Neural cell (in vitro differentiated cells): ENCODE measurements at regions not wholly inside any gene's neighbourhood (a gene's known extent, or its start where the extent isn't known, plus 50 kb on each side); places are given as distances from the start of the nearest gene placed in this dataset.

ENCODE experiments used
- H2AFZ ChIP-seq: fragments of 200-600, 300-800 bp; sonication (generic), shearing (Covaris generic); 2 replicates; pipeline ENCODE4 v1.6.0; 2014; ENCODE audit warnings: low read depth, mild to moderate bottlenecking, antibody characterized with exemption, low read length, moderate library complexity
- H3F3A ChIP-seq: fragments of 200-600 bp; shearing (Covaris generic); 2 replicates; pipeline ENCODE4 v1.6.1; 2016; ENCODE audit warnings: mild to moderate bottlenecking, moderate library complexity, mixed read lengths, antibody characterized with exemption, low read length; ENCODE audit not compliant: insufficient read depth, poor library complexity, severe bottlenecking
- H3K27ac ChIP-seq: fragments of 200-600, 300-800 bp; sonication (generic), shearing (Covaris generic); 2 replicates; pipeline ENCODE4 v1.5.1; 2014; ENCODE audit warnings: mild to moderate bottlenecking, low read length, moderate library complexity
- H3K27me3 ChIP-seq: fragments of 300-800, 200-600 bp; sonication (generic), shearing (Covaris generic); 2 replicates; pipeline ENCODE4 v1.6.0; 2014; ENCODE audit warnings: mild to moderate bottlenecking, low read depth, low read length, moderate library complexity; ENCODE audit not compliant: insufficient read depth
- H3K36me3 ChIP-seq: fragments of 300-800, 200-600 bp; sonication (generic), shearing (Covaris generic); 2 replicates; pipeline ENCODE4 v1.5.1; 2014; ENCODE audit warnings: mild to moderate bottlenecking, antibody characterized with exemption, low read length, moderate library complexity; ENCODE audit not compliant: insufficient read depth
- H3K4me2 ChIP-seq: fragments of 300-800, 200-600 bp; sonication (generic), shearing (Covaris generic); 2 replicates; pipeline ENCODE4 v1.6.0; 2014; ENCODE audit warnings: mild to moderate bottlenecking, low read length
- H3K4me3 ChIP-seq: fragments of 300-800, 200-600 bp; sonication (generic), shearing (Covaris generic); 2 replicates; pipeline ENCODE4 v1.5.1; 2014; ENCODE audit warnings: mild to moderate bottlenecking, low read length, moderate library complexity
- H3K79me2 ChIP-seq: fragments of 200-600 bp; shearing (Covaris generic); replicated peaks from 2 replicates; pipeline ENCODE4 v1.6.0; 2014; ENCODE audit warnings: mild to moderate bottlenecking, low read length, moderate library complexity; ENCODE audit not compliant: insufficient read depth
- H3K9ac ChIP-seq: fragments of 300-800, 200-600 bp; sonication (generic), shearing (Covaris generic); 2 replicates; pipeline ENCODE4 v1.6.1; 2016; ENCODE audit warnings: mild to moderate bottlenecking, low read length, mixed read lengths
- H3K9me2 ChIP-seq: fragments of 200-600 bp; shearing (Covaris generic); 2 replicates; pipeline ENCODE4 v1.6.1; 2016; ENCODE audit warnings: mild to moderate bottlenecking, low read length, mixed read lengths; ENCODE audit not compliant: insufficient read depth
- H3K9me3 ChIP-seq: fragments of 200-600, 300-800 bp; sonication (generic), shearing (Covaris generic); 2 replicates; pipeline ENCODE4 v1.6.1; 2016; ENCODE audit warnings: mild to moderate bottlenecking, mixed run types, low read length, moderate library complexity, mixed read lengths
- H4K20me1 ChIP-seq: fragments of 200-600 bp; shearing (Covaris generic); 2 replicates; pipeline ENCODE4 v1.6.1; 2016; ENCODE audit warnings: mild to moderate bottlenecking, mixed run types; ENCODE audit not compliant: insufficient read depth
- CTCF ChIP-seq: fragments of 450-650 bp; IDR thresholded peaks from 2 replicates; pipeline ENCODE4 v1.5.1; 2014; ENCODE audit warnings: antibody characterized with exemption, mild to moderate bottlenecking, moderate library complexity; ENCODE audit not compliant: poor library complexity, severe bottlenecking
- EP300 ChIP-seq: fragments of 450-650 bp; conservative IDR thresholded peaks from 2 replicates; pipeline ENCODE4 v1.6.1; 2014; ENCODE audit warnings: antibody characterized with exemption, mild to moderate bottlenecking, moderate library complexity; ENCODE audit not compliant: poor library complexity, severe bottlenecking
- EZH2 ChIP-seq: fragments of 200-600, 300-800 bp; shearing (Covaris generic), sonication (generic); IDR thresholded peaks from 2 replicates; pipeline ENCODE4 v1.6.1; 2014; ENCODE audit warnings: antibody characterized with exemption, low read length, borderline replicate concordance, mild to moderate bottlenecking; ENCODE audit not compliant: insufficient read depth, poor library complexity, severe bottlenecking
- MXI1 ChIP-seq: fragments of 450-650 bp; conservative IDR thresholded peaks from 2 replicates; pipeline ENCODE4 v1.6.1; 2014; ENCODE audit warnings: antibody characterized with exemption, mild to moderate bottlenecking; ENCODE audit not compliant: poor library complexity, severe bottlenecking
- POLR2AphosphoS5 ChIP-seq: IDR thresholded peaks from 2 replicates; pipeline ENCODE4 v1.6.1; 2012
- RAD21 ChIP-seq: fragments of 450-650 bp; conservative IDR thresholded peaks from 2 replicates; pipeline ENCODE4 v1.6.1; 2014; ENCODE audit warnings: antibody characterized with exemption, mild to moderate bottlenecking, moderate library complexity
- REST ChIP-seq: IDR thresholded peaks from 2 replicates; pipeline ENCODE4 v1.6.1; 2012; ENCODE audit warnings: borderline replicate concordance
- SMC3 ChIP-seq: fragments of 450-650 bp; conservative IDR thresholded peaks from 2 replicates; pipeline ENCODE4 v1.6.1; 2014; ENCODE audit warnings: antibody characterized with exemption, mild to moderate bottlenecking, moderate library complexity; ENCODE audit not compliant: poor library complexity
- TAF1 ChIP-seq: IDR thresholded peaks from 2 replicates; pipeline ENCODE4 v1.6.1; 2012; ENCODE audit warnings: low read depth

GRCh38 chr21:16070207-16070651 lies 340.4 kb downstream of the USP25 start:
- no peaks in the 10 kb centered on the region for H4K20me1 ChIP-seq
- no peaks in the 10 kb centered on the region for H3K36me3 ChIP-seq
- no peaks in the 10 kb centered on the region for H3K27me3 ChIP-seq
- TF ChIP-seq CTCF = no peak
- TF ChIP-seq RAD21 = no peak
- no peaks in the 10 kb centered on the region for H3F3A ChIP-seq
- no peak overlapping the region for H2AFZ ChIP-seq
- no peaks in the 10 kb centered on the region for H3K9me3 ChIP-seq
- H3K79me2 ChIP-seq = no peaks in the 10 kb centered on the region
- H3K27ac ChIP-seq = no peak overlapping the region
- H3K9me2 ChIP-seq = no peaks in the 10 kb centered on the region
- no peak overlapping the region for H3K4me3 ChIP-seq
- H3K4me2 ChIP-seq = no peak overlapping the region
- no peak overlapping the region for H3K9ac ChIP-seq

- H4K20me1 ChIP-seq = no peaks in the 10 kb centered on the region
- H3K9me2 ChIP-seq = no peaks in the 10 kb centered on the region
- H3K9me3 ChIP-seq = no peaks in the 10 kb centered on the region
- no peak overlapping the region for H3K4me3 ChIP-seq
- no peaks in the 10 kb centered on the region for H3K79me2 ChIP-seq
- H3K9ac ChIP-seq = no peak overlapping the region
- no peaks in the 10 kb centered on the region for H3K36me3 ChIP-seq
- H2AFZ ChIP-seq = no peak overlapping the region
- H3K27ac ChIP-seq = no peak overlapping the region
- H3K4me2 ChIP-seq = no peak overlapping the region
- no peaks in the 10 kb centered on the region for H3F3A ChIP-seq
- TF ChIP-seq SMC3 = no peak
- TF ChIP-seq TAF1 = no peak
- no peak for TF ChIP-seq EZH2
- no peak for TF ChIP-seq EP300
- no peak for TF ChIP-seq POLR2AphosphoS5
- no peak for TF ChIP-seq CTCF
- TF ChIP-seq MXI1 = no peak
- no peaks in the 10 kb centered on the region for H3K27me3 ChIP-seq
Measured at GRCh38 chr21:16071092-16071491, 341.3 kb downstream of the USP25 start.

- Histone ChIP-seq H3K4me2 (no peak overlapping the region), H3K9me3 (no peaks in the 10 kb centered on the region), H3F3A (no peaks in the 10 kb centered on the region), H3K27me3 (no peaks in the 10 kb centered on the region), H3K9me2 (no peaks in the 10 kb centered on the region), H3K79me2 (no peaks in the 10 kb centered on the region), H4K20me1 (no peaks in the 10 kb centered on the region), H3K27ac (no peak overlapping the region), H2AFZ (no peak overlapping the region), H3K9ac (no peak overlapping the region), H3K4me3 (no peak overlapping the region), H3K36me3 (no peaks in the 10 kb centered on the region)
- TF ChIP-seq POLR2AphosphoS5 = no peak
- no peak for TF ChIP-seq EP300
- no peak for TF ChIP-seq RAD21
- no peak for TF ChIP-seq MXI1
- TF ChIP-seq EZH2 = no peak
- no peak for TF ChIP-seq REST
- TF ChIP-seq TAF1 = no peak
- TF ChIP-seq CTCF = no peak
- TF ChIP-seq SMC3 = no peak
Measured at GRCh38 chr21:16071761-16072160, 342.0 kb downstream of the USP25 start.
